Trophoblast cell (in vitro differentiated cells and primary cell): ENCODE measurements at regions not wholly inside any gene's neighbourhood (a gene's known extent, or its start where the extent isn't known, plus 50 kb on each side); places are given as distances from the start of the nearest gene placed in this dataset.
A peak's percentile ranks its signal among the peaks of the same experiment; 100 is the strongest.
"Not testable (repeated sequence)": the region's sequence is repeated elsewhere in the genome, so short reads cannot be mapped to it uniquely, and the experiment has no call there.

Experiments used
- DNase-seq, 2 donors: peaks; one replicate each; pipeline ENCODE4 v3.0.0-alpha.2; 2016
- H2AFZ ChIP-seq: 2 replicates; pipeline ENCODE4 v1.6.1; 2013; ENCODE audit warnings: low read length, moderate library complexity, mild to moderate bottlenecking; ENCODE audit not compliant: insufficient read depth, poor library complexity
- H2AK5ac ChIP-seq: 2 replicates; pipeline ENCODE4 v1.6.1; 2013; ENCODE audit warnings: mild to moderate bottlenecking, low read length
- H2BK120ac ChIP-seq: 2 replicates; pipeline ENCODE4 v1.6.1; 2013; ENCODE audit warnings: low read length, mild to moderate bottlenecking, moderate library complexity; ENCODE audit not compliant: insufficient read depth, poor library complexity
- H2BK12ac ChIP-seq: 2 replicates; pipeline ENCODE4 v1.6.1; 2013; ENCODE audit warnings: mild to moderate bottlenecking, low read length, moderate library complexity
- H2BK5ac ChIP-seq: 2 replicates; pipeline ENCODE4 v1.6.1; 2013; ENCODE audit warnings: low read length, low read depth, moderate library complexity, mild to moderate bottlenecking; ENCODE audit not compliant: poor library complexity
- H3K14ac ChIP-seq: 2 replicates; pipeline ENCODE4 v1.6.1; 2013; ENCODE audit warnings: mild to moderate bottlenecking, low read length
- H3K18ac ChIP-seq: 2 replicates; pipeline ENCODE4 v1.6.1; 2013; ENCODE audit warnings: mild to moderate bottlenecking, low read length
- H3K23ac ChIP-seq: 2 replicates; pipeline ENCODE4 v1.6.1; 2013; ENCODE audit warnings: low read length
- H3K27ac ChIP-seq: 2 replicates; pipeline ENCODE4 v1.5.1; 2013; ENCODE audit warnings: low read depth, mild to moderate bottlenecking, inconsistent platforms, low read length, moderate library complexity
- H3K27me3 ChIP-seq: 2 replicates; pipeline ENCODE4 v1.6.1; 2013; ENCODE audit warnings: inconsistent platforms, mild to moderate bottlenecking, low read length, moderate library complexity; ENCODE audit not compliant: insufficient read depth
- H3K36me3 ChIP-seq, 2 experiments: 1 replicate in 1 of 2; 2 replicates in 1 of 2; pipeline ENCODE4 v1.6.1; 2013; ENCODE audit warnings: low read length in 2 of 2, mild to moderate bottlenecking in 2 of 2, moderate library complexity in 1 of 2; ENCODE audit not compliant: insufficient read depth in 2 of 2, control insufficient read depth in 1 of 2
- H3K4ac ChIP-seq: 2 replicates; pipeline ENCODE4 v1.6.1; 2013; ENCODE audit warnings: low read depth, mild to moderate bottlenecking, low read length, moderate library complexity
- H3K4me1 ChIP-seq, 2 experiments: 1 replicate in 1 of 2; 2 replicates in 1 of 2; pipeline ENCODE4 v1.6.1; 2013; ENCODE audit warnings: low read length in 2 of 2, mild to moderate bottlenecking in 2 of 2, moderate library complexity in 1 of 2; ENCODE audit not compliant: insufficient read depth in 2 of 2, control insufficient read depth in 1 of 2
- H3K4me2 ChIP-seq: 2 replicates; pipeline ENCODE4 v1.6.1; 2013; ENCODE audit warnings: inconsistent platforms, mild to moderate bottlenecking, low read length, moderate library complexity
- H3K4me3 ChIP-seq: 2 replicates; pipeline ENCODE4 v1.5.1; 2013; ENCODE audit warnings: mild to moderate bottlenecking, low read depth, low read length, inconsistent platforms
- H3K79me1 ChIP-seq: one replicate; pipeline ENCODE4 v1.6.1; 2013; ENCODE audit warnings: low read length
- H3K79me2 ChIP-seq: 2 replicates; pipeline ENCODE4 v1.6.1; 2013; ENCODE audit warnings: low read length, mild to moderate bottlenecking; ENCODE audit not compliant: control insufficient read depth, insufficient read depth, poor library complexity
- H3K9ac ChIP-seq: 2 replicates; pipeline ENCODE4 v1.6.1; 2013; ENCODE audit warnings: mild to moderate bottlenecking, low read length
- H3K9me3 ChIP-seq: 2 replicates; pipeline ENCODE4 v1.6.1; 2013; ENCODE audit warnings: low read depth, mild to moderate bottlenecking, control low read depth, inconsistent platforms, low read length; ENCODE audit not compliant: insufficient read depth
- H4K12ac ChIP-seq: 2 replicates; pipeline ENCODE4 v1.6.1; 2013; ENCODE audit warnings: low read depth, mild to moderate bottlenecking, low read length, moderate library complexity
- H4K8ac ChIP-seq: 2 replicates; pipeline ENCODE4 v1.6.1; 2013; ENCODE audit warnings: low read depth, mild to moderate bottlenecking, low read length, moderate library complexity
- H4K91ac ChIP-seq: one replicate; pipeline ENCODE4 v1.6.1; 2013; ENCODE audit warnings: low read depth, mild to moderate bottlenecking, low read length, moderate library complexity
- WGBS: extraction: QIAGEN DNeasy Blood & Tissue Kit; methylation state at CpG from one replicate; pipeline ENCODE4 v1.1.7; 2013; ENCODE audit warnings: missing lambda C conversion rate; ENCODE audit not compliant: insufficient read length, insufficient coverage; ENCODE audit errors: extremely low coverage; 5-methylcytosine and 5-hydroxymethylcytosine counted together

- H3K79me2 ChIP-seq, H3K18ac ChIP-seq, H3K4me3 ChIP-seq, H3K4me1 ChIP-seq, H3K4ac ChIP-seq, H3K4me2 ChIP-seq, H3K23ac ChIP-seq, H3K27ac ChIP-seq, DNase-seq, H3K14ac ChIP-seq, H2BK12ac ChIP-seq, H4K12ac ChIP-seq, H4K8ac ChIP-seq, H4K91ac ChIP-seq, H3K9ac ChIP-seq, H2BK120ac ChIP-seq, H2AFZ ChIP-seq, H3K27me3 ChIP-seq, H3K9me3 ChIP-seq, H3K36me3 ChIP-seq, H2AK5ac ChIP-seq, H3K79me1 ChIP-seq: not testable (repeated sequence)
- WGBS = no CpG with 5 or more reads among the region's 7 CpGs
- H2BK5ac ChIP-seq = peak overlapping the region; percentile 40
Observed at GRCh38 chr20:53777402-53777801, 183.8 kb upstream of the ZNF217 start.

- H3K79me1 ChIP-seq = peaks cover 2% of the 10 kb centered on the region
- no peaks in the 10 kb centered on the region for H3K79me2 ChIP-seq
- no peak overlapping the region for H3K23ac ChIP-seq
- no peak overlapping the region for H3K9ac ChIP-seq
- no CpG with 5 or more reads among the region's 5 CpGs for WGBS
- H3K4me2 ChIP-seq = no peak overlapping the region
- H2AK5ac ChIP-seq = no peak overlapping the region
- H2BK12ac ChIP-seq = no peak overlapping the region
- H3K4me3 ChIP-seq = no peak overlapping the region
- H3K18ac ChIP-seq = no peak overlapping the region
- no peak overlapping the region for H2BK5ac ChIP-seq
- H4K91ac ChIP-seq = no peak overlapping the region
- no peaks in the 10 kb centered on the region for H3K27me3 ChIP-seq
- no peak overlapping the region for H4K12ac ChIP-seq
- no peak overlapping the region for H2BK120ac ChIP-seq
- H3K4me1 ChIP-seq = no peaks in the 10 kb centered on the region
- H3K9me3 ChIP-seq = no peaks in the 10 kb centered on the region
- no peak overlapping the region for H3K4ac ChIP-seq
- H3K36me3 ChIP-seq = no peaks in the 10 kb centered on the region
- H3K27ac ChIP-seq = no peak overlapping the region
- no peak overlapping the region for H3K14ac ChIP-seq
- H4K8ac ChIP-seq = no peak overlapping the region
- no peak overlapping the region for H2AFZ ChIP-seq
- no peak for DNase-seq
Observed at GRCh38 chr20:53776858-53777257, 183.2 kb upstream of the ZNF217 start.

GRCh38 chr20:53774461-53775203 lies 181.0 kb upstream of the ZNF217 start:
- H3K4me3 ChIP-seq = no peak overlapping the region
- no peak overlapping the region for H4K12ac ChIP-seq
- peaks cover 2% of the 10 kb centered on the region for H3K79me1 ChIP-seq
- no peak overlapping the region for H2BK5ac ChIP-seq
- no peak overlapping the region for H2BK120ac ChIP-seq
- peak overlapping the region; percentile 37 for H4K91ac ChIP-seq
- H3K23ac ChIP-seq = no peak overlapping the region
- DNase-seq = peak in 1 of 2 donors; percentile 63
- no peak overlapping the region for H3K18ac ChIP-seq
- H3K36me3 ChIP-seq = no peaks in the 10 kb centered on the region
- peak overlapping the region; percentile 40 for H2BK12ac ChIP-seq
- peak overlapping the region; percentile 23 for H4K8ac ChIP-seq
- no peaks in the 10 kb centered on the region for H3K4me1 ChIP-seq
- no peak overlapping the region for H2AK5ac ChIP-seq
- H3K9me3 ChIP-seq = no peaks in the 10 kb centered on the region
- no peak overlapping the region for H3K4ac ChIP-seq
- no peak overlapping the region for H3K4me2 ChIP-seq
- no peak overlapping the region for H3K27ac ChIP-seq
- H2AFZ ChIP-seq = no peak overlapping the region
- no peaks in the 10 kb centered on the region for H3K79me2 ChIP-seq
- 100% methylated on average over 1 of the region's 9 CpGs for WGBS
- H3K9ac ChIP-seq = no peak overlapping the region
- no peaks in the 10 kb centered on the region for H3K27me3 ChIP-seq
- no peak overlapping the region for H3K14ac ChIP-seq

GRCh38 chr20:53773792-53774401 lies 180.3 kb upstream of the ZNF217 start:
- Histone ChIP-seq H3K9me3 (no peaks in the 10 kb centered on the region), H3K14ac (no peak overlapping the region), H3K4me1 (no peaks in the 10 kb centered on the region), H3K27me3 (no peaks in the 10 kb centered on the region), H2BK5ac (no peak overlapping the region), H3K23ac (no peak overlapping the region), H3K9ac (no peak overlapping the region), H4K91ac (no peak overlapping the region), H3K4ac (no peak overlapping the region), H3K18ac (no peak overlapping the region), H2BK12ac (no peak overlapping the region), H4K8ac (no peak overlapping the region), H3K79me1 (peaks cover 2% of the 10 kb centered on the region), H3K27ac (no peak overlapping the region), H2AK5ac (no peak overlapping the region), H3K4me2 (no peak overlapping the region), H3K4me3 (no peak overlapping the region), H2BK120ac (no peak overlapping the region), H3K79me2 (no peaks in the 10 kb centered on the region), H2AFZ (no peak overlapping the region), H3K36me3 (no peaks in the 10 kb centered on the region), H4K12ac (no peak overlapping the region)
- peak; percentile 52 to 88 for DNase-seq
- no CpG with 5 or more reads among the region's 1 CpG for WGBS
